Effector CD4-positive, alpha-beta T cell (primary cell): ENCODE measurements at regions not wholly inside any gene's neighbourhood (a gene's known extent, or its start where the extent isn't known, plus 50 kb on each side); places are given as distances from the start of the nearest gene placed in this dataset.

Experiments
- DNase-seq: peaks from one replicate; pipeline ENCODE4 v3.0.0-alpha.2; 2020

DNA sequence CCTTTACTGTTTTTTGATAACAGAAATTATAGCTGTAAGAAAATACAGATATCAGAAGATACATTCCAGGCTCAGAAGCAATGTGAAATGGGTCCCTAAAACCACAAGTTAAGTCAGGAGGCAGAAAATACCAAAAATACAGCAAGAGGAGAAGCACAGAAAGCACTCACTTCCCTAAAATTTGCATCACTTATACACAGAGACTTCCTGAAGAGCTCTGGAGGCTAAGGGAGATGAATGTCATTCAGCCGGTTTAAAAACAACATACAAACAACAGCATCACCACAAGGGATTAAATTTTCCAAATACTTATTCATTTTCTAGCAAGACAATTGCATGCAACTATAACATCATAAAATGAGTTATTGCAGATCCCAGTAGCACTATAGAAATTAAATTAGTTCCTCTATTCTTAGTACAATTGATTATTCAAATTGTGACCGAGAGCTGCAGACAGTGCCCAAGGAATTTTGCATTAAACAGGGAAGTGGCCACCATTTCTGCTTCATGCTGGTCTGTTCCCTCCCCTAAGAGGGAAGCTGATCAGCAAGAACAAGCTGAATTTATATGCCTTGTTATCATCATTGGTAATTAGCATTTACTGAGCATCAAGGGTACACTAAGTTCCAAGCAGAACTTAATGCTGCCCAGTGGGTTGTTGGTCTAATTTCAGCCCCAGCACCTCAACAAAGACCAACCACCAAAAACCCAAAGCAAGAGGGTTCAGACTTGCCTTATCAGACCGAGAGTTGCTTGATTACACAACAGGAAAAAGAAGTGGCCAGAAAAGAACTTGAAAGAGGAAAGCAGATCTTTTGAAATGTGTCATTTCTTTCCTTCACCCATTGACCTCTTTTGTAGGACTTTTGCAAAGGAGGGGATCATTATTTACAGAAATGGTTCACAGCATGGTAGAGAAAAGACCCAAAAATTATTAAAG, 140.7 kb downstream of the KCTD12 start:
- DNase-seq = no peak

DNA sequence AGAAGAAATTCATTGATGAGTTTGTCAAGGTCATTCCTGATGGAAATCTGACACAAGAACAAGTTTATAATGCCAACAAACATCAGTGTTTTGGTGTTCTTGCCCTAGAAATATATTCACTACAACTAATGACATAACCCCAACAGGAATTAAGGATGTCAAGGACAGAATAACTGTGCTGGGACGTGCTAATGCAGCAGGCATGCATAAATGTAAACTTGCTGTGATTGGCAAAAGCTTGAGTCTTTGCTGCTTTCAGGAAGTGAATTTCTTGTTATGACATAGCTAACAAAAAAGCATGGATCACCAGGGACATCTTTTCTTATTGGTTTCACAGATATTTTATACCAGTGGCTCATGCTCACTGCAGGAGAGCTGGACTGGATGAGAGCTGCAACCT, 144.6 kb downstream of the KCTD12 start:
- no peak for DNase-seq

DNA sequence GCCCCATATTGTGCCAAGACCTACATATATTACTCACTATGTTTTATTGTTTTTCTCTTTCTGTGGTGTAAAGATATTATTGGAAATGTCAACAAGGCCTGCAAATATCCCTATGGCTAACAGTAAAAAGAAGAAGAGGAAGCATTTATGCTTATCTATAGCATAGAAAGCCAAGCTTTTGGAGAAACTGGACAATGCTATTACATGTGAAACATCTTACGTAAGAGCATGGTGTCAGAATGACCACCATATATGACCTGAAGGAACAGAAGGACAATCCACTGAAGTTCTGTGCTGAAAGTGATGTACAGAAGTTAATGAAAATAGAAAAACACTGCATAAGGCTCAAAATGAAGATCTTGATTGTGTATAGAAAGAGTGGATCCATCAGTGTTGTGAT, 145.2 kb downstream of the KCTD12 start:
- no peak for DNase-seq

DNA sequence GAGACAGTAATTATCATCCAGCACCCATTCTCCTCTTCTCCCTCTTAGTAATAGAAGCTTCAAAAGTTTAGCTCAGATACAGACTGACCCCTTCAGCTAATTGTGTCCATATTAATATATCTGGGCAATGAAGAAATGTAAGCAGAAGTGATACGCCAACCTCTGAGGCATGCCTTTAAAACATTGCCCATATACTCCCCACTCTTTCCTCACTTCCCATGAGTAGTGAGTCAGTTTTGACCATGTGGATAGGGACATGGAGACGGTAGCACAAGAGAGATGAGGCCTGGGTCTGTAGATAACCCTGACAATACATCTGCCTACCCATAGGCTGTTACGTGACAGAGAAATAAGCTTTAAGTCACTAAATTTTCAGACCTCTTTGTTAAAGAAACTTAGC, 147.6 kb downstream of the KCTD12 start:
- DNase-seq = no peak

DNA sequence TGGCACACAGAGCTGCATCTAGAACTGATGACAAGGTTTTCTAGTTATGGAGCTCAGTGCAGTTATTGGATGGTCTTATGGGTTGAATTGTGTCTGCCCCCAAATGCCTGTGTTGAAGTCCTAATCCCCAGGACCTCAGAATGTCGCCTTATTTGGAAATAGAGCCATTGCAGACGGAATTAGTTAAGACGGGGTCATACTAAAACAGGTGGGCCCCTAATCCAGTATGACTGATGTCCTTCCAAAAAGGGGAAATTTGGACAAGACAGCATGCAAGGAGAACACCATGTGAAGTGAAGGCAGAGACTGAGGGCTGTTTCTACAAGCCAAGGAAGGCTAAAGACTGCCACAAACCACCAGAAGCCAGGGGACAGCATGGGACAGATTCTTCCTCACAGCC, 148.7 kb downstream of the KCTD12 start:
- DNase-seq = no peak

DNA sequence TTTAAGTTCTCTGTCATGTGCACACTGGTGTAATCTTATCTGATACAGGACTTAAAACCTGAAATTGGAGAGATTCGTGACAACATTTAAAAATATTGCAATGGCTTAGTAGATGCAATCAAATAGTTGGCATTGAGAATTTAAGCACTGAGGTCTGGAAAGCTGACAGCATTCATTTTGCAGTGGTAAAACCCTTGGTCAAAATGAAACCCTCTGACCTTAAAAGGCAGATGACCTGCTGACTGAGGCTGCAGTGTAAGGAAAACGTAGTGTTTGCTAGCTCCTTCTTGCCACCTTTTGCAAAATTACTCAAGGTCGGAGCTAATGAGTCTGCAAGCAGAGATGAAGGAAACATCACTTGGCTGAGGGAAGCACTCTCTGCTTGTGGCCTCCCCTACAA, 150.6 kb downstream of the KCTD12 start:
- no peak for DNase-seq

DNA sequence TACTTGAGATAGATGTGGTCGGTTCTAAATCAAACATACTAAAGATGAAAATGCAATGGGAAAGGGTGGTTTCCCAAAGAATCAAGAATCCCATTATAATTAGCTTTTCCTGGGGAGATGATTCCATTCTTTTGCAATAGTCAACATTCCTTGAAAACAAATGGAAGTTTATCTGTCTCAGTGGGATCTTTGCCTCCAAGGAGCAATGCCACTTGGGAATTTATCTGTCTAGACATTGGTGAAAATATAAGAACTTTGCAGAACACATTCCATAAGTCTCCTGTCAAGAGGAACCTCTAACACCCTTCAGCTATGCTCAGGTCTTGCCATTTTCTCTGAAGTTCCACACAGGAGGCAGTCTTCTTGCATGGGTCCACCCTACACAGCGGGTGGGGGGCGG, 152.5 kb downstream of the KCTD12 start:
- no peak for DNase-seq

DNA sequence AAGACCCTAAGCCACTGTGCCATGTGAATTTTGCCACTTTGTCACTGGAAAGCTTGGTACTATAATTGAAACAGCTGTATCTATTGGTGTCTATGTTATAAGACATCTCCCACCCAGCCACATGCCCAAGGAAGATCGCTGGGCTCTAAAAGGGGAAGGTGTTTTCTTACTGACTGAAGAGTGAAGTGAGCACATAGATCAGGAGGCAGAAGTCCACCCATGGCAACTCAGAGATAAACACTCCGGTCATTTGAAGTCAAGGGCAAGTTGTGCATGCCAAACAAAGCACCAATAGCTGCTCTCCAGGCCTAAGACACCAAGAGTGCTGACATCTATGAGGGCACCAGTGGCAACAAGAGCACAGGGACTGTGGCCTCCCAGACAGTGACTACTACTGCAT, 153.8 kb downstream of the KCTD12 start:
- DNase-seq = no peak

DNA sequence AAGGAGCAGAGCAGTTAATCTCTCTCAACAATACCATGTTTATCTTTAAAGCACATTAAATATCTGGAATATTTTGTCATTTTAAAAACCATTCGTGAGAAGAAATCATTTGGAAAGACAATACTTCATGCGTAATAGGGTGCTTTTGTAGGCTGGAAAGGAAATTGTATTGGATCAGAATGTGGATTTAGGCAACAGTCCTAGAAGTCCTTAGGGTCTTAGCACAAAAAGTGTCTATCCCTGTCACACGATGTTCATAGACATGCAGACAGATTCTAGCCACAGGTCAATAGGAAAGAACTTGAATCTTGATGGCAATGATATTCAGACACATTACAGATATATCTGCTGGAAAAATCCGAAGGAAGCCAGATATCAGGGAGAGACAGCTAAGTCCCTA, 156.0 kb downstream of the KCTD12 start:
- DNase-seq = no peak

DNA sequence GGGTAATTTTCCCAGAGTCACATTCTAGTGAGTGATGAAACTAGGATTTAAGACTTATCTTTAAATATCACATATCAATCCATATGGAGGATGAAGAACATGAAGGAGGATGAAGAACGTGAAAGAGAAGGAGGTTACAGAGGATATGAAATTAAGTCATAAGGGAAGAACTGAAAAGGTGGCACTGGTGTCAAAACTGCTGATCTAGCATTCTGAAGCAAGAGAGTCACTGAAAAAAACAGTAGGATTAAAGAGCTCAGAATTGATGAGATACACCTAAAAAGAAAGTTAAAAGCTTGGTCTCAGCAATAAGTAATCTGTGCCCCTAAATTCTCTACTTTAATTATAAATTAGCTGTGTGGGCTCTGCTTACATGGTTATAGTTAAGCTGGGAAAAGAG, 156.5 kb downstream of the KCTD12 start:
- DNase-seq = no peak

DNA sequence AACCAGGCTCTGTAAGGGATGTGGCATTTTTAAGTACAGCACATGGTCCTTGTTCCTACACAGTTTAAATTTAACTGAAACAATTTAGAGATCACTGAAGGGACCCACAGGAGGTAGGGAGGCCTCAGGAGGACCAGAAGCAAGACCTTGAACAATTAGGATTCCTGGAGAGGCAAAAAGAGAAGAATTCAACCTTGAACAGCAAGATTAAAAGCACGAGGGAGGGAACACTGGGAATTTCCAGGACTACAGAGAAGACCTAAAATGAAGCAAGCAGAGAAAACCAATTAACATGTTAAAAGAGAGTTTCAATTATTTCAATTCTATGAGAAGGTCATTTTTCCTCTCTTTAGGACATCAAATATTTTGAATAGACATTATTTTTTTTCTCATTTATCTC, 160.3 kb downstream of the KCTD12 start:
- no peak for DNase-seq

DNA sequence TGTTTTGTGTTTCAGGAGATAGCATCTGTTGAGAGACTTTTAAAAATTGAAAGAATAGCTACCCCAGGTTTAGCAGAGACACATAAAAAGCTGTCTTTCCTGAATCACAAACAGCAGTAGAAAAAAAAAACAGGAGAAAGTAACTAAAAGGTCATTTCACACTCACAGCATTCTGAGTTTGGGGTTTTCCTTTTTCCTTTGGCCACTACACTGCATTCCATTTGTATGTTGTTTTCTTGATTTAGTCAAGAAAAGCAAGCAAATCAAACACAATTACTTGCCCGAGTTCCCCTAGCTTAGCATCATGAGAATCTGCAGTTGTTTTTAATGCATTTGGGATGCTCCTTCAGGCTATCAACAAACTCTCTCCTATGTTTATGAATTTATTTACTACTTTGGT, 161.0 kb downstream of the KCTD12 start:
- DNase-seq = no peak

DNA sequence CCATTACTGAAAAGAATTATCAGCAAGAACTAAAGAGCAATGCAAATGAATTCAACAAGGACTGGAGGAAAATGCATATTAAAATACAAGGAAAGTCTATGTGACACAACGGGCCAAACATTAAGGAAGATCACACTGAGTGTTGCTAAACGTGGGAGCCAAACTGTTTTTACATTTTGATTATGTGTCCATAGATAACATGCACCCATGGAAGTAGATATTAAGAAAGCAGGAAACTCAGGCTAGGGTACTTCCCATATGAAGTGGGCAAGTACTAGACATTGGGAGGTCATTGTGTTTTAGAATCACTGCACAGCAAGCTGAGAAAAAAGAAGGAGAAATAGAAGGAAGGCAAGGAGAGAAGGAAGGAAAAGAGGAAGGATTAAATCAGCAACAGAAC, 161.8 kb downstream of the KCTD12 start:
- DNase-seq = no peak

DNA sequence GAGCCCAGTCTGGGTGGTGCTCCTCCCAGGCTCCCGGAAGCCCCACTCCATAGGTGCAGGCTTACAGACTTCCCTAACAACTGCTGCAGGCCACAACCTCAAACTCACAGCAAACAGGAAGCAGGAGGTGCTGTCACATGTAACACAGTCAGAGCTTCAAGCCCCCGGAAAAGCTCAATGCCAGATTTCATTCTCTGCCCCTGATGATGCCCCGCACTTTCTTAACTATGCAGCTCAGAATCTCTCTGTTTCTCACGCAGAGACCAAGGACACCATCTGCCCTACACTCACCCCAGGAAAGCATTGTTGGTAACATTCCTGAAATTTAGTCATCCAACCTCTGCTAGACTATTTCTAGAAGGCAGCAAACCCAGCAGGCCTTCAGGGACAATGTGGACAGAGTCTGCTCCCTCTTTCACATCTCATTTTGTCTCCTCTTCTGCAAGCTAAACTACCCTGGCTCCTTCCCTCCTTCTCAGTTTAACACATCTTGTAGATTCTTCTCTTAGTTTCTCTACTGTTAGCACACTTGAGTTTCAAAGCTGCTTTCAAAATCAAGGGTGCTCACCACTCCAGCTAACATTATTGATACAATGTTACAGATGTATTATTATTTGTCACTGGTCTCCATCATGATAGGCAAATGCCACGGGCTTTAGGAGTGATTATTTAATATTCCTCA, 162.5 kb downstream of the KCTD12 start:
- no peak for DNase-seq

DNA sequence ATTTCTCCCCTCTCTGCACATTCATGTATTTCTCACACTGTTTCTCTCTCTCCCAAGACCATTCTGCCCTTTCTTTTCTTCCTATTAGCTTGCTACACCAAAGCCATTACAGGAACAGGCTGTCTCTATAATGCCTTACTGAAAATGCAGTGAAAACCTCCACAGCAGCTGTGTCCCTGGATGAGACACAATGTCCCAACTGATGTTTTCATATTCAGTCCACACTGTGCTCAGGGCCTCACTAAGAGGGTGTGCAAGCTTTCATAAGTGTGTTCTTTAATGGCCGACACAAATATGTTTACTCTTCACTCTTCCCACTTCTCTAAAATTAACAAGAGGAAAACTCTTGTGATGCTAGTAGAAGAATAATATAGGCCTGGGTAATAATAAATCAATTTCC, 163.4 kb downstream of the KCTD12 start:
- DNase-seq = no peak

DNA sequence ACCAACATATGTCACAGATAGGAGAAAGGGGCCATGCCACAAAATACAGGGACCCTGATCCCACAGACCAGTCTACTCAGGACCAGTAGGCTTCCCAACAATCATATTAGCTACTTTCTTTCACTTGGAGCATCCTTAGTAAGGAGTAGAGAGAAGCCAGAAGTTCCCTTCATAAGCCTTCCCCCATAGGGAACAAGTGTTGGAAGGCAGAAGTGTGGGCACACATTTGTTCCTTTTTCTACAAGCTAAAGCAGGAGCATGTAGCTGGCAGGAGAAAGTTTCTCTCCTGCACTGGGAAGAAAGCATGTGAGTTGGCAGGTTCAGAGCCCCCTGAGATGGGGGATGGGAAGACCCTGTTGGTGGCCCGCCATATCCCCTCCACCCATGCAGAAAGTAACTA, 165.4 kb downstream of the KCTD12 start:
- DNase-seq = no peak

DNA sequence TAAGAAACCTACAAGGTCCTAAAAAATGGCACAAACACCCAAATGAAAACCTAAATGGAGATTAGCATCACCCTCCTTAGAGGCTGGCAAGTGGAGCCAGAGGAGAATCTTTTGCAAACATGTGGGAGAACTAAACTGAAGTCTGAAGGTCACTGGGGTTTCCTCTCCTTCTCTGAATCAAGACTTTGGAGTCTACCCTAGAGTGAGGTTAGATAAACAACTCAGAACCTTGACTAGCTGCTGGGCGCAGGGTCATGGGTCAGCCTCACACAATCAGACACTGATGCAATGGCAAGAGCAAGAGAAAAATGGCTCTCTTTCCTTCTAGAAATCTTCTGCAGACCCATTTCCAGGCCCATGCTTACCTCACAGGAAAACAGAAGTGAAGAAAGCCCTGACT, 165.8 kb downstream of the KCTD12 start:
- no peak for DNase-seq

DNA sequence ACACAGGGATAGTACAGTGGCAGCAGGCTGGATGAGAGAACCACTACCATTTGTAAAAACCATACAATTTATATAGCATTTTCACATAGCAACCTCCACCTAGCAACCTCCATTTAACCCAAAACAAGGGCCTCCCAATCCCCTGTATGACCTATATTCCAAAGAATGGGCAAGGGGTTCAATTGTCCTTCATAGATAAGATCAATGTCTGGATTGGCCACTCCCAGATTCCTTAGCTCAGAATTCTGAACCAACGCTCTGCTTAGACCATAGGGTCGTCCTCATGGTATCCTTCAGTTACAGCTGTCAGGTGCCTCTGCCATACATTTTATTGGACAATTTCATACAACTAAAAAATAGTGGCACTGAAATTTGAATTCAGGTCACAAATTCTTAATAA, 166.2 kb downstream of the KCTD12 start:
- DNase-seq = no peak

DNA sequence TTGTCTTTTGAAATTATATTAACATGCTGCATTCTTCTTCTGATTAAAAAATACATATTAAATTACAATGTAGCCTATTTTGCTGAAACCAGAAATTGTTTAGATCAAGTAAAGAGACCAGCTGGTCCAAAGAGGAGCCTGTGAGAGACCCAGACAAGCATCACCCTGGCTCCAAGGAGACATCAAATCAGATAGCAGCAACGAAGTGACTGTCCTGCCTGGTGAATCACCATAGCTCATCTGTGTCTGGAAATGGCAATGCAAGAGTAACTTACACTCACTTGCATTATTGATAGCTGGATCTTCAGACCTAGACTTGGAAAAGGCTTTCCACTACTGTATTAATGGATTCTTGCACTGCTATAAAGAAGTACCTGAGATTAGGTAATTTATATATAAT, 169.1 kb downstream of the KCTD12 start:
- DNase-seq = no peak

DNA sequence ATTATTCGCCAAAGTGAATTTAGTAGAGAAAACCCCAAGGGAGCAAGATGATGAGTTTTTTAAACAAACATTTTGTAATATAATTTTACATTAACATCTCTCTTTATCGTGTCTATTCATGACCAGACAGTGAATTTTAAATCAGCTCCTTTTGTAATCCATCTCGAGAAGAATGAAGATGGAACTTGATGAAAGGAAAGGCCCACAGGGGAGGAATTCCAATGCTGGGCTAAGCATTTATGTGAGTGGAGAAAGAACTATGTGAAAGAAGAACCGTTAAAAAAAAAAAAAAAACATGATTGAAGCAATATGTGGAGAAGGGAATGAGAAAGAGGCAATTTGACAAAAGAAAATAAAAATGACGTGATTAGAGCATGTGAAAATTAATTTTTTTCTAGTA, 170.6 kb downstream of the KCTD12 start:
- DNase-seq = no peak

DNA sequence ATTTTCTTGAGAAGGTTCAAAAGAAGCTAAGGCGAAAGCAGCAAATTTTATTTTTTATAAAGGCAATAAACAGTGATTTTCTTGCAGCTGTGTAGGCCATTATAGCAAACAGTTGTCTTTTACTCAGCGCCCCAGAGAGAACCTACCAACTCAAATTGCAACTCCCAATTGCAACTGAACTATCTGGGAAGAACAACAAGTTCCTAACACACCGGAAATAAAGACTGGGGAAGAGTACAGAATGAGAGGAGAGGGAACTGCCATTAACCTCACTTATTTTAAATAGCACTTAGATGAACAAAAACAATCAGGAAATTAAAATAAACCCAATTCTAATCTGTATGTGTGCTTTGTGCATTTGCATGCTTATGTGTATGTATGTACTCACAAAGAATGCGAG, 171.1 kb downstream of the KCTD12 start:
- DNase-seq = no peak

DNA sequence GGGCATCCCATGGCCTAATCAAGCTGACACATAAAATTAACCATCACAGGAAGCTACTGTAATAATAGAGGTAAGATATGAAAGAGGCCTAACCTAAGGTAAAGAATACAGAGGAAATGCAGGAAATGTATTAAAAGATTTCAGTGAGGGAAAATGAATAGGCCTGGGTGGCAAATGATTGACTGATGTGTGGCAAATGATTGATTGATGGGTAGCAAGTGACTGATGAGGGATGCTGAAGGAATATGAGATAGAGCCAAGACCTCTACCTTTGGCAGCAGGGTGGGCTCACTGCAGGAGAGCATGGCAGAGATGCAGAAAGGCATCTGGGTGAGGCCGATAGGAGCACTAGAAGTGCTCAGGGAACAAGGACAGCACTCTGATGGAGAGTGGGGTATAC, 172.9 kb downstream of the KCTD12 start:
- no peak for DNase-seq

DNA sequence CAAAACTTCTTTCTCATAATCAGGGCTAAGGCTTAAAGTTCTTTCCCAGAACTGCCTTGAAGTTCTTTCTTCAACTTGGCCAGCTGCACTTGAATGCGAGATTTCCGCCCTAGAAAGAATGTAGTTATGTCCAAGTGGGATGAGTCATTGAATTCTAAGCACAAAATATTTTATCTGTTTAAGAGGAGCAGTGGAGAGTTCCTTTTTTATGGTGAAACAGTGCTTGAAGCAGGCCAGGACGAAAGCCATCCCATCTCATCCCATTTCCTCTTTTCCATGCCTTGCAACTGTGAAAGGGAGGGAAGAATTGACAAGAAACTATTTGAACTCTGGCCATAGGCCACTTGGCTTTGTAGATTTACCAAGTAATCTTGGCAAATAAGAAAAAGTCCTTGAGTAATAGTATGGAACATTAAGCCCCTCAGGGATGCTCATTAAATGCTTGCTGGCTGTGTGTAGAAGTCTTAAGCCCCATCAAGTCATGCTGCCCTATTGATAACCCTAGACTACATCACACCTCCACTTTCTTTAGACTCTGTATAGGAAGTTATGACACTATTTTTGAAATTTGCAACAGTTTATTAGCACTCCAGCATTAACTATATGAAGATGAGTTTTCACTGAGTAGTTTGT, 174.5 kb downstream of the KCTD12 start:
- DNase-seq = no peak

DNA sequence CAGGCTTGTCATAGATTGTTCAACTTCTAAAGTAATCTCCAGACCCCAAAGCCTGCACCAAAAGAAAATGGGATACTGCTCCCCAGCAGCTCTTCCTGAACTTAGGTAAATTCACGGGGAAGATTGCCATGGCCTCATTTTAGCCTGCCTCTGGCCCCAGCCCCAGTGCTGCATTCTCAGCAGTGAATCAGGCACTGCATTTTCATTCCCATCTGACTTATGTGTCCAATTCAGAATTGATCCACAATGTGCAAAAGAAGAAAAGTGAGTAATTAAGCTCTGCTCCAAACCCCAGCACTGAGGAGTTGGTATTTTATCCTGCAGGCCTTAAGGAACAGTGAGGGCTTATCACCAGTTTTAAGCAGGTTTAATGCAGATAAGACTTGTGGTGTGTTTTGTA, 176.4 kb downstream of the KCTD12 start:
- DNase-seq = no peak
